Activated CD8-positive, alpha-beta T cell treated with anti-CD3 and anti-CD28 coated beads, Interleukin-2, amount 10 ng/mL, durations not matched to agents 7 days and 5 days (primary cell): ENCODE measurements at regions not wholly inside any gene's neighbourhood (a gene's known extent, or its start where the extent isn't known, plus 50 kb on each side); places are given as distances from the start of the nearest gene placed in this dataset.

ENCODE experiments used
- ATAC-seq: fragments of 150-1000 bp; cut with Tn5 transposase; one replicate; pipeline ENCODE4 v1.10.0; 2021; ENCODE audit warnings: moderate library complexity
- CTCF ChIA-PET: fragments of 350-600 bp; sonication (Branson Sonifier 250); formaldehyde crosslinking; loops from one replicate; lab custom pipeline; 2021; ENCODE audit warnings: antibody characterized with exemption; lab: Charles Lee
- POLR2A ChIA-PET: fragments of 350-600 bp; sonication (Branson Sonifier 250); formaldehyde crosslinking; loops from one replicate; lab custom pipeline; 2021; ENCODE audit warnings: antibody characterized with exemption; lab: Charles Lee
- DNase-seq: peaks from one replicate; pipeline ENCODE4 v3.0.0-alpha.2; 2020
- H3K27ac Mint-ChIP-seq: one replicate; pipeline ENCODE4 v1.8.0; 2021; ENCODE audit warnings: mild to moderate bottlenecking, mixed read lengths
- H3K27me3 Mint-ChIP-seq: one replicate; pipeline ENCODE4 v1.8.0; 2021; ENCODE audit warnings: low read depth, mixed read lengths
- H3K36me3 Mint-ChIP-seq: one replicate; pipeline ENCODE4 v1.8.0; 2021; ENCODE audit warnings: low read depth, mixed read lengths
- H3K4me1 Mint-ChIP-seq: one replicate; pipeline ENCODE4 v1.8.0; 2021; ENCODE audit warnings: low read depth, mixed read lengths
- H3K4me3 Mint-ChIP-seq: one replicate; pipeline ENCODE4 v1.8.0; 2021; ENCODE audit warnings: mild to moderate bottlenecking, mixed read lengths
- H3K9me3 Mint-ChIP-seq: one replicate; pipeline ENCODE4 v1.8.0; 2022; ENCODE audit warnings: mixed read lengths; ENCODE audit not compliant: insufficient read depth

GRCh38 chr17:71111934-71112333 is 942.6 kb downstream of the KCNJ2 start:
- CTCF ChIA-PET, result no interaction called here
- Mint-ChIP-seq H3K4me3 (no peak overlapping the region), H3K9me3 (peaks cover 4% of the 10 kb centered on the region)

DNA sequence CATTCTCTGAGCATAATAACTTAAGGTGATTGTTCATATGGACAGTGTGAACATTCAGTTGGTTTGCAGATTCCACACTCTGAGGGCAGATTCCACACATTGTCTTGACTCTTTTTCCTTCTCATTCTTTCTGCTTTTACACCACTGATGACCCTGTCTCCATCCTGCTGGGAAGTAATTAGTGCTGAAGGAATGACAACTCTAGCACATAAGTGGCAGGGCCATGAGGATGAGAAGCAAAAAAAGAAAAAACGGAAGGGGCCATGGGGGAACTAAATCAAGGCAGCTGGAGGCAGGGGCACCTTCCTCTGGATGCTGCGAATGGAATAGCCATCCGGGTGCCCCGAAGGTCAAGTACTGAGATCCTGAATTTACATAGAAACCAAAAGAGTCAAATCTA is 944.0 kb downstream of the KCNJ2 start:
- ChIA-PET POLR2A (no interaction called here), CTCF (no interaction called here)
- Mint-ChIP-seq H3K27ac (no peak overlapping the region), H3K36me3 (no peaks in the 10 kb centered on the region), H3K4me1 (no peaks in the 10 kb centered on the region), H3K9me3 (peaks cover 4% of the 10 kb centered on the region), H3K4me3 (no peak overlapping the region), H3K27me3 (no peaks in the 10 kb centered on the region)
- DNase-seq (no peak), ATAC-seq (no peak)

More at GRCh38 chr17:71111934-71112333, 942.6 kb downstream of the KCNJ2 start:
- DNase-seq, result no peak
- POLR2A ChIA-PET, result no interaction called here
- Mint-ChIP-seq H3K27ac (no peak overlapping the region), H3K4me1 (no peaks in the 10 kb centered on the region), H3K36me3 (no peaks in the 10 kb centered on the region), H3K27me3 (no peaks in the 10 kb centered on the region)
- no peak for ATAC-seq

DNA sequence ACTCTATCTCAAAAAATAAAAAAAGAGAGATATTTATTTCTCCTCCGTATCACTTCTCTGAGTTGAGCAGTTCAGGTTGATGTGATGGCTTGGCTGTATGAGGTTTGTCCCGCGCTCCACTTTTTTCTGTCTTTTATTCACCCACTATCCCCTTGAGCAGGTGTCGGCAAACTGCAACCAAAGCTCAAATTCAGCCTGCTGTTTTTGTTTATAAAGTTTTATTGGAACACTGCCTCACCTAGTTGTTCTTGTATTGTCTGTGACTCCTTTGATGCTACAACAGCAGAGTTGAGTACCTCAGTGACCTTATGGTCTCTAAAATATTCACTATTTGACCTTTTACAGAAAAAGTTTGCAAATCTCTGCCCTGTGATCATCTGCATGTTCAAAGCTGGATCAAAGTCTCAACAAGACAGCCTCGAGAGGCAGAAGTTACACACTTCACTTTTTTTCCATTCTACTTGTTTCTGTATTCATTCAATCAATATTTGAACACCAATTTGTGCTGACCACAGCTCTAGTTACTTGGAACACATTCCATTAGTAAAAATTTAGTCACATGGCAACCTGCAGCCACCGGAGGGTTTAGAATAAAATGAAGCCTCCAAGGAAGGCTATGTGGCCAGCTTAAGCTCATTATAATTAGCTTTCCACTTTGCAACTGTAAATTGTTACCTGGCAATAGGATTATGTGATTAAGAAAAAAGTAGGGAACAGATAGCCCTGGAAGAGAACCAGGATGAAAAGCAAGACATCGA is 945.8 kb downstream of the KCNJ2 start:
- no peak overlapping the region for H3K4me3 Mint-ChIP-seq
- CTCF ChIA-PET, result no interaction called here
- no peaks in the 10 kb centered on the region for H3K36me3 Mint-ChIP-seq
- no peak for DNase-seq
- no peak overlapping the region for H3K27ac Mint-ChIP-seq
- ATAC-seq, result no peak
- H3K4me1 Mint-ChIP-seq, result no peaks in the 10 kb centered on the region
- H3K9me3 Mint-ChIP-seq, result peaks cover 4% of the 10 kb centered on the region
- POLR2A ChIA-PET, result no interaction called here
- H3K27me3 Mint-ChIP-seq, result no peaks in the 10 kb centered on the region

GRCh38 chr17:71115669-71115972 is 946.3 kb downstream of the KCNJ2 start:
- H3K4me1 Mint-ChIP-seq, result no peaks in the 10 kb centered on the region
- H3K9me3 Mint-ChIP-seq, result peaks cover 4% of the 10 kb centered on the region
- H3K4me3 Mint-ChIP-seq, result no peak overlapping the region
- no peaks in the 10 kb centered on the region for H3K36me3 Mint-ChIP-seq
- no peak overlapping the region for H3K27ac Mint-ChIP-seq
- no peak for DNase-seq
- H3K27me3 Mint-ChIP-seq, result no peaks in the 10 kb centered on the region
- ChIA-PET POLR2A (no interaction called here), CTCF (no interaction called here)
- ATAC-seq, result no peak

DNA sequence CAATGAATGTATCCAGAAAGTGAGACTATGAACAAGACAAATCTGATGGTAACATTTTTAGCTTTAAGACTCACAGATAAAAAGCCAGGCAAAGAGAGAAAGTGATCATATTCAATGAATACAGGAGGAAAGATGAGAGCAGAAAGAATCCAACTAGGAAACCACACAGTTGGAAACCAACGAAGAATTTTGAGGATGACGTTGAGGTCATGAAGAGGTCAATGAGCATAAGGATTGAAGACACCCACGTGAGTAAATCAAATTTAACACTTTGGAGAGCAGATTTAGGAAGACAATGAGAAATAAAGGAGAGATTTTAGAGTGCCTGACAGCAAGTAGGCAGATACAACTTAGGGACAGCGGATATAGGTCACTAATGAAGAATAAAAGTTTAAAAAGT is 948.1 kb downstream of the KCNJ2 start:
- Mint-ChIP-seq H3K4me3 (no peak overlapping the region), H3K27ac (no peak overlapping the region), H3K4me1 (no peaks in the 10 kb centered on the region), H3K27me3 (no peaks in the 10 kb centered on the region), H3K36me3 (no peaks in the 10 kb centered on the region), H3K9me3 (no peaks in the 10 kb centered on the region)
- no peak for DNase-seq
- ChIA-PET POLR2A (no interaction called here), CTCF (no interaction called here)
- ATAC-seq, result no peak

DNA sequence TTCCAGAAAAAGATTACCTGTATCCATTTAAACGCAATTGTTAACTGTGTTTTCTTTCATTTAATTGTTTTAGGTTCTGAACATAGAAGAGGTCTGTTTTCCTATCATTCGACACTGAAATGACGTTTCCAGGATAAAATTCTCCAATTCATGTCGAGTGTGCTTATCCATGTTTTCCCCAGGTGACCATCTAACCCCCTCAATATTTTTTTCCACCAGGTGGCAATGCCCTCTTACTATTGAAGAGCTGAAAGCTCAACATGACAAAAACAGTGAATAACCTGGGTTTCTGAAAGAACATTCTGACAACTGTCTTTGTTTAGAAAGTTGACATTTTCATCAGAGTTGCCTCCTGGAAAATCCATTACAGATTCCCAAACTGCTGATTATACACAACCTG is 948.7 kb downstream of the KCNJ2 start:
- H3K27ac Mint-ChIP-seq, result no peak overlapping the region
- no peaks in the 10 kb centered on the region for H3K4me1 Mint-ChIP-seq
- H3K9me3 Mint-ChIP-seq, result no peaks in the 10 kb centered on the region
- DNase-seq (no peak), ATAC-seq (no peak)
- H3K36me3 Mint-ChIP-seq, result no peaks in the 10 kb centered on the region
- ChIA-PET POLR2A (no interaction called here), CTCF (no interaction called here)
- no peak overlapping the region for H3K4me3 Mint-ChIP-seq
- no peaks in the 10 kb centered on the region for H3K27me3 Mint-ChIP-seq

GRCh38 chr17:71127416-71127815 is 958.1 kb downstream of the KCNJ2 start:
- H3K4me1 Mint-ChIP-seq, result no peaks in the 10 kb centered on the region
- H3K27ac Mint-ChIP-seq, result no peak overlapping the region
- H3K4me3 Mint-ChIP-seq, result no peak overlapping the region
- POLR2A ChIA-PET, result no interaction called here
- no peaks in the 10 kb centered on the region for H3K36me3 Mint-ChIP-seq
- H3K27me3 Mint-ChIP-seq, result no peaks in the 10 kb centered on the region
- DNase-seq (no peak), ATAC-seq (no peak)
- CTCF ChIA-PET, result no interaction called here
- H3K9me3 Mint-ChIP-seq, result peaks cover 10% of the 10 kb centered on the region

DNA sequence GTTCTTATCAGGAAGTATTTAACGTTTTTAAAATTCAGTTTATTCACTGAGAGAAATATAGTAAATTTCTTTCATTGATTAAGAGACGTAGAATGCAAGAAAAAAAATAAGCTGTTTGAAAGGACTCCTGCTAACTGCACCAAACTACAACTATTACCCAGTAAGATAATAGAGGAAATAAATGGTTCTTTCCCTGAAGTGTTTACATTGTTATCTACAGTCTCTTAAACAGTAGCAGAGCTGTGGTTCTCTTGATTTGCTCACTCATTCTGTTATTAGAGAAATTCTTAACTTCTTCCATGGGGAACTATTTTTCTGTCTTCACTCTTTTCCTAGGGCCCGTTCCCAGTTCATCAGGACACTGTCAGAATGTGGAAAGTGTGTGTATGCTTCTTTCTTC is 973.0 kb downstream of the KCNJ2 start:
- H3K4me3 Mint-ChIP-seq, result no peak overlapping the region
- ChIA-PET CTCF (no interaction called here), POLR2A (no interaction called here)
- DNase-seq, result no peak
- no peaks in the 10 kb centered on the region for H3K27me3 Mint-ChIP-seq
- no peaks in the 10 kb centered on the region for H3K9me3 Mint-ChIP-seq
- H3K4me1 Mint-ChIP-seq, result no peaks in the 10 kb centered on the region
- H3K27ac Mint-ChIP-seq, result no peak overlapping the region
- no peak for ATAC-seq
- H3K36me3 Mint-ChIP-seq, result no peaks in the 10 kb centered on the region

GRCh38 chr17:71145486-71145885 is 975.3 kb upstream of the SOX9 start:
- no peaks in the 10 kb centered on the region for H3K36me3 Mint-ChIP-seq
- ATAC-seq, result no peak

DNA sequence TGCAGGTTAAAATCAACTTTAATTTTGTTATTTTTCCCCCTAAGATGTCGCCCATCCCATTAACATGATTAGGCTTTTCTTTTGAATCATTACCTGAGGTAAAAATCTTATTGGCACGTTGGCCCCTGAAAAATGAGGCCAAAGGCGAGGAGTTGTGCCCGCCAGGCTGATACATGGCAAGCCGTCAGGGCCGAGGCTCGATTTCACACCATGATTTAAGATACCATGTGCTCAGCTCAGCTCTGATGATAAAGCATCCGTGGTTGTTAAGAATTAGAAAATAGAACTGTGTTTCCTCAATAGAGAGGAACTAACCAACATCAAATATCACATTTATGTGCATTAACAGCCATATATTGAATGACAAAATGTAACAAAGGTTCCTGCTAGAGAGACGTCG is 972.9 kb upstream of the SOX9 start:
- H3K27ac Mint-ChIP-seq, result no peak overlapping the region
- CTCF ChIA-PET, result no interaction called here
- ATAC-seq (no peak), DNase-seq (no peak)
- no peaks in the 10 kb centered on the region for H3K36me3 Mint-ChIP-seq
- no peaks in the 10 kb centered on the region for H3K27me3 Mint-ChIP-seq
- no peaks in the 10 kb centered on the region for H3K4me1 Mint-ChIP-seq
- POLR2A ChIA-PET, result no interaction called here
- H3K4me3 Mint-ChIP-seq, result no peak overlapping the region
- H3K9me3 Mint-ChIP-seq, result peaks cover 10% of the 10 kb centered on the region

More at GRCh38 chr17:71145486-71145885, 975.3 kb upstream of the SOX9 start:
- POLR2A ChIA-PET, result no interaction called here
- H3K27me3 Mint-ChIP-seq, result no peaks in the 10 kb centered on the region
- peaks cover 10% of the 10 kb centered on the region for H3K9me3 Mint-ChIP-seq
- CTCF ChIA-PET, result no interaction called here
- H3K4me1 Mint-ChIP-seq, result no peaks in the 10 kb centered on the region
- no peak overlapping the region for H3K4me3 Mint-ChIP-seq
- no peak for DNase-seq
- H3K27ac Mint-ChIP-seq, result no peak overlapping the region

GRCh38 chr17:71149607-71150006 is 971.2 kb upstream of the SOX9 start:
- Mint-ChIP-seq H3K36me3 (no peaks in the 10 kb centered on the region), H3K9me3 (peaks cover 10% of the 10 kb centered on the region), H3K27ac (no peak overlapping the region), H3K4me3 (no peak overlapping the region), H3K27me3 (no peaks in the 10 kb centered on the region), H3K4me1 (no peaks in the 10 kb centered on the region)
- ChIA-PET POLR2A (no interaction called here), CTCF (no interaction called here)
- DNase-seq (no peak), ATAC-seq (no peak)

DNA sequence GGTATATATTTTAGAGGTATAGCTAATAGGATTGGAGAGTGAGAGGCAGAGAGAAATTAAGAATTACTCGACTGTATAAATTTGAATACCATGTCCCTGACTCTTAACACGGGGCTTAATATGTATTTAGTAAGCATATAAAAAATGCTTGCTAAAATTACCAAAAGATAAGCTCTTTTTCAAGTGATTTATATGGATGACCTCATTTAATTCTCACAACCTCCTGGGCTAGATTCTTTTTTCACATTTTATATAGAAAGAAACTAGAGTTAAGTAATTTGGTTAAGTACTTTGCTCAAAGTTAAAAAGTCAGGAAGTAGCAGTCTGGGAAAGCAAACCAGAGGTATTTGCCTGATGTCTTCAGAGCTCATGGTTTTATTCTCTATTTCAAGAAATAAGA is 963.5 kb upstream of the SOX9 start:
- DNase-seq (no peak), ATAC-seq (no peak)
- Mint-ChIP-seq H3K36me3 (no peaks in the 10 kb centered on the region), H3K4me3 (no peak overlapping the region), H3K9me3 (peaks cover 4% of the 10 kb centered on the region), H3K27ac (no peak overlapping the region), H3K4me1 (no peaks in the 10 kb centered on the region), H3K27me3 (no peaks in the 10 kb centered on the region)
- POLR2A ChIA-PET, result no interaction called here
- CTCF ChIA-PET, result no interaction called here

DNA sequence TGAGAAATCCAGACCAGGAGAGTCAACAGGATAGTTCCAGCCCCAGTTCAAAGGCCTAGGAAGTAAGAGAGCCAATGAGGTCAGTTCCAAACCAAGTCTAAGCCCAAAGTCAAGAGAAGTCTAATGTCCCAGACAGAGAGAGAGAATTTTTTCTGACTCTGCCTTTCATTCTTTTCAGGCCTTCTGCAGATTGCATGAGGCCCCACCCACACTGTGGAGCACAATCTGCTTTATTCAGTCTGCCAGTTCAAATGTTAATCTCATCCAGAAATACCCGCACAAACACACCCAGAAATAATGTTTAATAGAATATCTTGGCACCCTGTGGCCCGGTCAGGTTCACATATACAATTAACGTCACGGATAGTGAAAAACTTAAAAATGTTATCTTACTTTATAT is 962.4 kb upstream of the SOX9 start:
- no peak overlapping the region for H3K4me3 Mint-ChIP-seq
- no peak overlapping the region for H3K27ac Mint-ChIP-seq
- DNase-seq, result no peak
- no peak for ATAC-seq
- H3K4me1 Mint-ChIP-seq, result no peaks in the 10 kb centered on the region
- H3K27me3 Mint-ChIP-seq, result no peaks in the 10 kb centered on the region
- CTCF ChIA-PET, result no interaction called here
- no peaks in the 10 kb centered on the region for H3K36me3 Mint-ChIP-seq
- POLR2A ChIA-PET, result no interaction called here
- peaks cover 4% of the 10 kb centered on the region for H3K9me3 Mint-ChIP-seq
